Suprapubic skin (tissue), 4 donors: ENCODE measurements at regions not wholly inside any gene's neighbourhood (a gene's known extent, or its start where the extent isn't known, plus 50 kb on each side); places are given as distances from the start of the nearest gene placed in this dataset.

ENCODE experiments used
- CTCF ChIP-seq, 2 donors: fragments of 200-600 bp in 1 of 2; fragments of 450-650 bp in 1 of 2; sonication (generic) in 1 of 2; IDR thresholded peaks; one replicate each; pipeline ENCODE4 v1.5.1; 2016 to 2019; ENCODE audit warnings: antibody characterized with exemption in 2 of 2, mild to moderate bottlenecking in 1 of 2, moderate library complexity in 1 of 2
- EP300 ChIP-seq: sonication (generic); formaldehyde crosslinking; IDR thresholded peaks from one replicate; pipeline ENCODE4 v1.6.1; 2017; ENCODE audit warnings: antibody characterized with exemption
- POLR2A ChIP-seq, 2 donors: fragments of 450-650 bp; IDR thresholded peaks; one replicate each; pipeline ENCODE4 v1.6.1; 2017; ENCODE audit warnings: antibody characterized with exemption in 2 of 2, mild to moderate bottlenecking in 2 of 2, moderate library complexity in 2 of 2
- POLR2AphosphoS5 ChIP-seq, 3 donors: sonication (generic); formaldehyde crosslinking; IDR thresholded peaks; one replicate each; pipeline ENCODE4 v1.6.1; 2017; ENCODE audit warnings: antibody characterized with exemption in 3 of 3

- no peak for TF ChIP-seq POLR2A (IDR thresholded peaks at IDR 0.05)
- TF ChIP-seq POLR2AphosphoS5 (IDR thresholded peaks at IDR 0.05): no peak
- TF ChIP-seq CTCF (IDR thresholded peaks at IDR 0.05): no peak
- TF ChIP-seq EP300: no peak
These were observed 750.3 kb downstream of the OLFM4 start for GRCh38 chr13:53778937-53779336.
